Activated CD8-positive, alpha-beta T cell treated with anti-CD3 and anti-CD28 coated beads, Interleukin-2, amount 10 ng/mL, durations not matched to agents 7 days and 5 days (primary cell): ENCODE measurements at regions not wholly inside any gene's neighbourhood (a gene's known extent, or its start where the extent isn't known, plus 50 kb on each side); places are given as distances from the start of the nearest gene placed in this dataset.

Experiments
- ATAC-seq: fragments of 150-1000 bp; cut with Tn5 transposase; one replicate; pipeline ENCODE4 v1.10.0; 2021; ENCODE audit warnings: moderate library complexity
- CTCF ChIA-PET: fragments of 350-600 bp; sonication (Branson Sonifier 250); formaldehyde crosslinking; loops from one replicate; lab custom pipeline; 2021; ENCODE audit warnings: antibody characterized with exemption; lab: Charles Lee
- POLR2A ChIA-PET: fragments of 350-600 bp; sonication (Branson Sonifier 250); formaldehyde crosslinking; loops from one replicate; lab custom pipeline; 2021; ENCODE audit warnings: antibody characterized with exemption; lab: Charles Lee
- DNase-seq: peaks from one replicate; pipeline ENCODE4 v3.0.0-alpha.2; 2020
- H3K27ac Mint-ChIP-seq: one replicate; pipeline ENCODE4 v1.8.0; 2021; ENCODE audit warnings: mild to moderate bottlenecking, mixed read lengths
- H3K27me3 Mint-ChIP-seq: one replicate; pipeline ENCODE4 v1.8.0; 2021; ENCODE audit warnings: low read depth, mixed read lengths
- H3K36me3 Mint-ChIP-seq: one replicate; pipeline ENCODE4 v1.8.0; 2021; ENCODE audit warnings: low read depth, mixed read lengths
- H3K4me1 Mint-ChIP-seq: one replicate; pipeline ENCODE4 v1.8.0; 2021; ENCODE audit warnings: low read depth, mixed read lengths
- H3K4me3 Mint-ChIP-seq: one replicate; pipeline ENCODE4 v1.8.0; 2021; ENCODE audit warnings: mild to moderate bottlenecking, mixed read lengths
- H3K9me3 Mint-ChIP-seq: one replicate; pipeline ENCODE4 v1.8.0; 2022; ENCODE audit warnings: mixed read lengths; ENCODE audit not compliant: insufficient read depth

- ATAC-seq, result no peak
- no peak for DNase-seq
- Mint-ChIP-seq H3K4me3 (no peak overlapping the region), H3K4me1 (no peaks in the 10 kb centered on the region), H3K27ac (no peak overlapping the region), H3K36me3 (no peaks in the 10 kb centered on the region), H3K9me3 (no peaks in the 10 kb centered on the region), H3K27me3 (peaks cover 2% of the 10 kb centered on the region)
- POLR2A ChIA-PET, result no interaction called here
- CTCF ChIA-PET, result interaction anchor here (1.1 to 5.9 kb wide), 6 partner anchors 9 to 829 kb away, joined by 4 to 68 read pairs (median 6); no protein-coding TSS in a partner anchor
Measured at GRCh38 chr2:147081831-147082230, 763.0 kb upstream of the ACVR2A start.

GRCh38 chr2:147076634-147077033 is 768.2 kb upstream of the ACVR2A start:
- DNase-seq, result no peak
- H3K27ac Mint-ChIP-seq, result no peak overlapping the region
- POLR2A ChIA-PET, result no interaction called here
- H3K4me1 Mint-ChIP-seq, result no peaks in the 10 kb centered on the region
- no peaks in the 10 kb centered on the region for H3K36me3 Mint-ChIP-seq
- H3K27me3 Mint-ChIP-seq, result peaks cover 3% of the 10 kb centered on the region
- H3K9me3 Mint-ChIP-seq, result no peaks in the 10 kb centered on the region
- H3K4me3 Mint-ChIP-seq, result no peak overlapping the region
- CTCF ChIA-PET, result no interaction called here
- ATAC-seq, result no peak

- Mint-ChIP-seq H3K36me3 (no peaks in the 10 kb centered on the region), H3K9me3 (peaks cover 3% of the 10 kb centered on the region), H3K4me3 (no peak overlapping the region), H3K27ac (no peak overlapping the region), H3K27me3 (no peaks in the 10 kb centered on the region), H3K4me1 (no peaks in the 10 kb centered on the region)
- ChIA-PET POLR2A (no interaction called here), CTCF (interaction anchor here (3.4 kb wide), 1 partner anchor 14 kb away, joined by 16 read pairs; no protein-coding TSS in a partner anchor)
- no peak for ATAC-seq
- DNase-seq, result no peak
Measured at GRCh38 chr2:147068071-147068470, 776.8 kb upstream of the ACVR2A start.

GRCh38 chr2:147067136-147067535 is 777.7 kb upstream of the ACVR2A start:
- POLR2A ChIA-PET, result interaction anchor here (0.6 kb wide), 1 partner anchor 807 kb away, joined by 3 read pairs; no protein-coding TSS in a partner anchor
- no peak for ATAC-seq
- no peaks in the 10 kb centered on the region for H3K4me1 Mint-ChIP-seq
- H3K27me3 Mint-ChIP-seq, result no peaks in the 10 kb centered on the region
- no peak overlapping the region for H3K27ac Mint-ChIP-seq
- H3K36me3 Mint-ChIP-seq, result no peaks in the 10 kb centered on the region
- H3K4me3 Mint-ChIP-seq, result no peak overlapping the region
- H3K9me3 Mint-ChIP-seq, result peaks cover 3% of the 10 kb centered on the region
- no peak for DNase-seq
- CTCF ChIA-PET, result interaction anchor here (3.4 kb wide), 1 partner anchor 15 kb away, joined by 16 read pairs; no protein-coding TSS in a partner anchor

GRCh38 chr2:147062073-147062472 is 782.8 kb upstream of the ACVR2A start:
- POLR2A ChIA-PET, result no interaction called here
- ATAC-seq, result no peak
- no peak overlapping the region for H3K4me3 Mint-ChIP-seq
- H3K9me3 Mint-ChIP-seq, result peaks cover 3% of the 10 kb centered on the region
- CTCF ChIA-PET, result no interaction called here
- H3K27me3 Mint-ChIP-seq, result no peaks in the 10 kb centered on the region
- H3K4me1 Mint-ChIP-seq, result no peaks in the 10 kb centered on the region
- no peak overlapping the region for H3K27ac Mint-ChIP-seq
- no peaks in the 10 kb centered on the region for H3K36me3 Mint-ChIP-seq
- DNase-seq, result no peak

- H3K9me3 Mint-ChIP-seq, result peaks cover 3% of the 10 kb centered on the region
- no peaks in the 10 kb centered on the region for H3K27me3 Mint-ChIP-seq
- CTCF ChIA-PET, result no interaction called here
- no peak overlapping the region for H3K27ac Mint-ChIP-seq
- no peak overlapping the region for H3K4me3 Mint-ChIP-seq
- DNase-seq (no peak), ATAC-seq (no peak)
- no peaks in the 10 kb centered on the region for H3K36me3 Mint-ChIP-seq
- no peaks in the 10 kb centered on the region for H3K4me1 Mint-ChIP-seq
- POLR2A ChIA-PET, result no interaction called here
Measured at GRCh38 chr2:147061269-147061668, 783.6 kb upstream of the ACVR2A start.

- ChIA-PET CTCF (no interaction called here), POLR2A (no interaction called here)
- H3K27ac Mint-ChIP-seq, result no peak overlapping the region
- ATAC-seq (no peak), DNase-seq (no peak)
- no peaks in the 10 kb centered on the region for H3K27me3 Mint-ChIP-seq
- H3K36me3 Mint-ChIP-seq, result no peaks in the 10 kb centered on the region
- no peaks in the 10 kb centered on the region for H3K4me1 Mint-ChIP-seq
- H3K4me3 Mint-ChIP-seq, result no peak overlapping the region
- no peaks in the 10 kb centered on the region for H3K9me3 Mint-ChIP-seq
Measured at GRCh38 chr2:147057892-147058490, 786.8 kb upstream of the ACVR2A start.

GRCh38 chr2:147051814-147052213 is 793.0 kb upstream of the ACVR2A start:
- Mint-ChIP-seq H3K4me3 (no peak overlapping the region), H3K9me3 (no peaks in the 10 kb centered on the region), H3K27me3 (peaks cover 2% of the 10 kb centered on the region), H3K36me3 (no peaks in the 10 kb centered on the region), H3K27ac (no peak overlapping the region), H3K4me1 (no peaks in the 10 kb centered on the region)
- POLR2A ChIA-PET, result no interaction called here
- ATAC-seq (no peak), DNase-seq (no peak)
- CTCF ChIA-PET, result interaction anchor here (1.1 kb wide), 1 partner anchor 31 kb away, joined by 3 read pairs; no protein-coding TSS in a partner anchor

GRCh38 chr2:147051248-147051647 is 793.6 kb upstream of the ACVR2A start:
- no peak for DNase-seq
- ChIA-PET CTCF (no interaction called here), POLR2A (no interaction called here)
- Mint-ChIP-seq H3K9me3 (no peaks in the 10 kb centered on the region), H3K4me1 (no peaks in the 10 kb centered on the region), H3K27ac (no peak overlapping the region), H3K4me3 (no peak overlapping the region), H3K36me3 (no peaks in the 10 kb centered on the region), H3K27me3 (peaks cover 2% of the 10 kb centered on the region)
- no peak for ATAC-seq

- POLR2A ChIA-PET, result no interaction called here
- no peaks in the 10 kb centered on the region for H3K4me1 Mint-ChIP-seq
- H3K27me3 Mint-ChIP-seq, result peaks cover 2% of the 10 kb centered on the region
- ATAC-seq, result no peak
- no peaks in the 10 kb centered on the region for H3K9me3 Mint-ChIP-seq
- H3K27ac Mint-ChIP-seq, result no peak overlapping the region
- DNase-seq, result no peak
- CTCF ChIA-PET, result no interaction called here
- no peaks in the 10 kb centered on the region for H3K36me3 Mint-ChIP-seq
- no peak overlapping the region for H3K4me3 Mint-ChIP-seq
Measured at GRCh38 chr2:147049957-147050356, 794.9 kb upstream of the ACVR2A start.

- H3K4me1 Mint-ChIP-seq, result no peaks in the 10 kb centered on the region
- POLR2A ChIA-PET, result no interaction called here
- no peaks in the 10 kb centered on the region for H3K36me3 Mint-ChIP-seq
- peaks cover 2% of the 10 kb centered on the region for H3K27me3 Mint-ChIP-seq
- no peak for DNase-seq
- CTCF ChIA-PET, result interaction anchor here (1.3 to 3.7 kb wide), 2 partner anchors 865 to 870 kb away, joined by 3 to 45 read pairs; no protein-coding TSS in a partner anchor
- H3K4me3 Mint-ChIP-seq, result no peak overlapping the region
- no peak for ATAC-seq
- H3K9me3 Mint-ChIP-seq, result no peaks in the 10 kb centered on the region
- H3K27ac Mint-ChIP-seq, result no peak overlapping the region
Measured at GRCh38 chr2:147046473-147046872, 798.4 kb upstream of the ACVR2A start.

- Mint-ChIP-seq H3K27ac (no peak overlapping the region), H3K27me3 (peaks cover 2% of the 10 kb centered on the region), H3K36me3 (no peaks in the 10 kb centered on the region), H3K4me1 (no peaks in the 10 kb centered on the region), H3K9me3 (no peaks in the 10 kb centered on the region), H3K4me3 (no peak overlapping the region)
- no peak for ATAC-seq
- CTCF ChIA-PET, result interaction anchor here (0.8 to 3.7 kb wide), 8 partner anchors 15 to 871 kb away, joined by 3 to 45 read pairs (median 4); no protein-coding TSS in a partner anchor
- DNase-seq, result peak; percentile 36
- POLR2A ChIA-PET, result no interaction called here
Measured at GRCh38 chr2:147045113-147045512, 799.7 kb upstream of the ACVR2A start.
